ENCODE measurements at regions not wholly inside any gene's neighbourhood (a gene's known extent, or its start where the extent isn't known, plus 50 kb on each side); places are given as distances from the start of the nearest gene placed in this dataset.

GRCh38 chr1:29640428-29640785, 404.1 kb downstream of the PTPRU start:
- no peak for DNase-seq

- DNase-seq = no peak
Observed at GRCh38 chr1:29639741-29640427, 403.6 kb downstream of the PTPRU start.

- DNase-seq = no peak
Observed at GRCh38 chr1:29639156-29639736, 402.9 kb downstream of the PTPRU start.

GRCh38 chr1:29638281-29638680, 402.0 kb downstream of the PTPRU start:
- DNase-seq = no peak

GRCh38 chr1:29636936-29637335, 400.6 kb downstream of the PTPRU start:
- no peak for DNase-seq

GRCh38 chr1:29635501-29636263, 399.4 kb downstream of the PTPRU start:
- DNase-seq = no peak

GRCh38 chr1:29634746-29635335, 398.5 kb downstream of the PTPRU start:
- no peak for DNase-seq

GRCh38 chr1:29634324-29634723, 398.0 kb downstream of the PTPRU start:
- no peak for DNase-seq

GRCh38 chr1:29633771-29634170, 397.4 kb downstream of the PTPRU start:
- DNase-seq = no peak

- no peak for DNase-seq
Observed at GRCh38 chr1:29632806-29633615, 396.7 kb downstream of the PTPRU start.

GRCh38 chr1:29631836-29632805, 395.8 kb downstream of the PTPRU start:
- DNase-seq = no peak

- no peak for DNase-seq
Observed at GRCh38 chr1:29631361-29631760, 395.0 kb downstream of the PTPRU start.

- DNase-seq = no peak
Observed at GRCh38 chr1:29630756-29631155, 394.4 kb downstream of the PTPRU start.

- no peak for DNase-seq
Observed at GRCh38 chr1:29629814-29630516, 393.6 kb downstream of the PTPRU start.

GRCh38 chr1:29629401-29629800, 393.1 kb downstream of the PTPRU start:
- no peak for DNase-seq

- no peak for DNase-seq
Observed at GRCh38 chr1:29628190-29628589, 391.9 kb downstream of the PTPRU start.

GRCh38 chr1:29626726-29627125, 390.4 kb downstream of the PTPRU start:
- DNase-seq = no peak

GRCh38 chr1:29626066-29626465, 389.7 kb downstream of the PTPRU start:
- no peak for DNase-seq

- DNase-seq = no peak
Observed at GRCh38 chr1:29625084-29625420, 388.7 kb downstream of the PTPRU start.

- DNase-seq = no peak
Observed at GRCh38 chr1:29624320-29625083, 388.2 kb downstream of the PTPRU start.

Measured in activated T-cell treated with anti-CD3 and anti-CD28 coated beads, Interleukin-2, amount 50 U/mL, for 1 hour (primary cell).